Osteocyte (in vitro differentiated cells): ENCODE measurements at regions not wholly inside any gene's neighbourhood (a gene's known extent, or its start where the extent isn't known, plus 50 kb on each side); places are given as distances from the start of the nearest gene placed in this dataset.

Experiments used
- DNase-seq: peaks from one replicate; pipeline ENCODE4 v3.0.0; 2021; ENCODE audit warnings: mixed read lengths; ENCODE audit not compliant: unreplicated experiment; ENCODE audit errors: extremely low spot score
- H3K27ac Mint-ChIP-seq: one replicate; pipeline ENCODE4 v1.8.0; 2021; ENCODE audit warnings: mild to moderate bottlenecking, mixed read lengths; ENCODE audit not compliant: unreplicated experiment
- H3K27me3 Mint-ChIP-seq: one replicate; pipeline ENCODE4 v1.8.0; 2021; ENCODE audit warnings: mixed read lengths; ENCODE audit not compliant: unreplicated experiment
- H3K36me3 Mint-ChIP-seq: one replicate; pipeline ENCODE4 v1.8.0; 2021; ENCODE audit warnings: mixed read lengths; ENCODE audit not compliant: unreplicated experiment
- H3K4me1 Mint-ChIP-seq: one replicate; pipeline ENCODE4 v1.8.0; 2021; ENCODE audit warnings: mixed read lengths; ENCODE audit not compliant: unreplicated experiment
- H3K4me3 Mint-ChIP-seq: one replicate; pipeline ENCODE4 v1.8.0; 2021; ENCODE audit warnings: mild to moderate bottlenecking, moderate library complexity, mixed read lengths; ENCODE audit not compliant: unreplicated experiment
- H3K9me3 Mint-ChIP-seq: one replicate; pipeline ENCODE4 v1.8.0; 2021; ENCODE audit warnings: mixed read lengths; ENCODE audit not compliant: unreplicated experiment
- CTCF ChIP-seq: fragments of 200-600 bp; sonication (generic); IDR thresholded peaks from 2 replicates; pipeline ENCODE4 v1.5.0; 2021; ENCODE audit warnings: antibody characterized with exemption, mild to moderate bottlenecking, moderate library complexity

- Mint-ChIP-seq H3K36me3 (no peaks in the 10 kb centered on the region), H3K27ac (no peak overlapping the region), H3K9me3 (no peaks in the 10 kb centered on the region), H3K4me1 (peaks cover 36% of the 10 kb centered on the region), H3K4me3 (no peak overlapping the region), H3K27me3 (no peaks in the 10 kb centered on the region)
- no peak for DNase-seq
- no peak for TF ChIP-seq CTCF
These were observed 53.4 kb upstream of the CD93 start for GRCh38 chr20:23139524-23139923.

GRCh38 chr20:23138682-23139081, 52.6 kb upstream of the CD93 start:
- Mint-ChIP-seq H3K4me3 (no peak overlapping the region), H3K36me3 (no peaks in the 10 kb centered on the region), H3K27ac (no peak overlapping the region), H3K4me1 (peaks cover 30% of the 10 kb centered on the region), H3K27me3 (no peaks in the 10 kb centered on the region), H3K9me3 (no peaks in the 10 kb centered on the region)
- DNase-seq = no peak
- TF ChIP-seq CTCF = no peak

- Mint-ChIP-seq H3K36me3 (no peaks in the 10 kb centered on the region), H3K4me1 (peaks cover 26% of the 10 kb centered on the region), H3K27me3 (no peaks in the 10 kb centered on the region), H3K9me3 (no peaks in the 10 kb centered on the region), H3K27ac (no peak overlapping the region), H3K4me3 (no peak overlapping the region)
- TF ChIP-seq CTCF = no peak
- DNase-seq = no peak
These were observed 52.1 kb upstream of the CD93 start for GRCh38 chr20:23138226-23138625.

GRCh38 chr20:23136893-23137745, 51.0 kb upstream of the CD93 start:
- no peak for TF ChIP-seq CTCF
- DNase-seq = no peak
- Mint-ChIP-seq H3K27ac (no peak overlapping the region), H3K9me3 (no peaks in the 10 kb centered on the region), H3K36me3 (no peaks in the 10 kb centered on the region), H3K4me3 (no peak overlapping the region), H3K27me3 (no peaks in the 10 kb centered on the region), H3K4me1 (peaks cover 14% of the 10 kb centered on the region)

GRCh38 chr20:23135449-23136420, 49.6 kb upstream of the CD93 start:
- TF ChIP-seq CTCF = no peak
- Mint-ChIP-seq H3K27ac (no peak overlapping the region), H3K9me3 (no peaks in the 10 kb centered on the region), H3K4me3 (no peak overlapping the region), H3K27me3 (no peaks in the 10 kb centered on the region), H3K4me1 (peaks cover 8% of the 10 kb centered on the region), H3K36me3 (no peaks in the 10 kb centered on the region)
- no peak for DNase-seq
